Endothelial cell (in vitro differentiated cells): ENCODE measurements at regions not wholly inside any gene's neighbourhood (a gene's known extent, or its start where the extent isn't known, plus 50 kb on each side); places are given as distances from the start of the nearest gene placed in this dataset.

Experiments used
- DNase-seq: peaks from one replicate; pipeline ENCODE4 v3.0.0; 2021; ENCODE audit warnings: low spot score
- H3K27ac Mint-ChIP-seq: one replicate; pipeline ENCODE4 v1.8.0; 2021; ENCODE audit warnings: mixed read lengths, inconsistent platforms; ENCODE audit not compliant: unreplicated experiment
- H3K27me3 Mint-ChIP-seq: one replicate; pipeline ENCODE4 v1.8.0; 2021; ENCODE audit warnings: mild to moderate bottlenecking, moderate library complexity, mixed read lengths, inconsistent platforms; ENCODE audit not compliant: unreplicated experiment
- H3K36me3 Mint-ChIP-seq: one replicate; pipeline ENCODE4 v1.8.0; 2021; ENCODE audit warnings: mild to moderate bottlenecking, low read depth, mixed read lengths, inconsistent platforms; ENCODE audit not compliant: unreplicated experiment
- H3K4me1 Mint-ChIP-seq: one replicate; pipeline ENCODE4 v1.8.0; 2021; ENCODE audit warnings: mild to moderate bottlenecking, mixed read lengths, inconsistent platforms; ENCODE audit not compliant: unreplicated experiment
- H3K4me3 Mint-ChIP-seq: one replicate; pipeline ENCODE4 v1.8.0; 2021; ENCODE audit warnings: mild to moderate bottlenecking, mixed read lengths, inconsistent platforms; ENCODE audit not compliant: unreplicated experiment
- H3K9me3 Mint-ChIP-seq: one replicate; pipeline ENCODE4 v1.8.0; 2021; ENCODE audit warnings: mixed read lengths, inconsistent platforms; ENCODE audit not compliant: unreplicated experiment
- TF ChIP-seq, protein P1 (sequence below): fragments of 200-600 bp; sonication (generic); IDR thresholded peaks from one replicate; pipeline ENCODE4 v1.5.0; 2021; ENCODE audit warnings: antibody characterized with exemption; ENCODE audit not compliant: unreplicated experiment

DNA sequence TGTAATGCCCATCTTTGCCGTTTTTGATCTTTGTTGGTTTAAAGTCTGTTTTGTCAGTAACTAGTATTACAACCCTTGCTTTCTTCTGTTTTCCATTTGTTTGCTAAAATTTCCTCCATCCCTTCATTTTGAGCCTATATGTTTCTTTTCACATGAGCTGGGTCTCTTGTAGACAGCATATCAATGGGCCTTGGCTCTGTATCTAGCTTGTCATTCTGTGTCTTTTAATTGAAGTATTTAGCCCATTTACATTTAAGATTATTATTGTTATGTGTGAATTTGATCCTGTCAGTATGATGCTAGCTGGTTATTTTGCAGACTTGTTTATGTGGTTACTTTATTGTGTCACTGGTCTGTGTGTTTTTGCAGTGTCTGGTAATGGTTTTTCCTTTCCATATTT is 913.2 kb downstream of the TRHDE start:
- DNase-seq = no peak
- Mint-ChIP-seq H3K27me3 (peaks cover 3% of the 10 kb centered on the region), H3K4me1 (no peaks in the 10 kb centered on the region), H3K9me3 (no peaks in the 10 kb centered on the region), H3K27ac (no peak overlapping the region), H3K4me3 (no peak overlapping the region), H3K36me3 (no peaks in the 10 kb centered on the region)
- TF ChIP-seq, protein P1, sequence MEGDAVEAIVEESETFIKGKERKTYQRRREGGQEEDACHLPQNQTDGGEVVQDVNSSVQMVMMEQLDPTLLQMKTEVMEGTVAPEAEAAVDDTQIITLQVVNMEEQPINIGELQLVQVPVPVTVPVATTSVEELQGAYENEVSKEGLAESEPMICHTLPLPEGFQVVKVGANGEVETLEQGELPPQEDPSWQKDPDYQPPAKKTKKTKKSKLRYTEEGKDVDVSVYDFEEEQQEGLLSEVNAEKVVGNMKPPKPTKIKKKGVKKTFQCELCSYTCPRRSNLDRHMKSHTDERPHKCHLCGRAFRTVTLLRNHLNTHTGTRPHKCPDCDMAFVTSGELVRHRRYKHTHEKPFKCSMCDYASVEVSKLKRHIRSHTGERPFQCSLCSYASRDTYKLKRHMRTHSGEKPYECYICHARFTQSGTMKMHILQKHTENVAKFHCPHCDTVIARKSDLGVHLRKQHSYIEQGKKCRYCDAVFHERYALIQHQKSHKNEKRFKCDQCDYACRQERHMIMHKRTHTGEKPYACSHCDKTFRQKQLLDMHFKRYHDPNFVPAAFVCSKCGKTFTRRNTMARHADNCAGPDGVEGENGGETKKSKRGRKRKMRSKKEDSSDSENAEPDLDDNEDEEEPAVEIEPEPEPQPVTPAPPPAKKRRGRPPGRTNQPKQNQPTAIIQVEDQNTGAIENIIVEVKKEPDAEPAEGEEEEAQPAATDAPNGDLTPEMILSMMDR = no peak

DNA sequence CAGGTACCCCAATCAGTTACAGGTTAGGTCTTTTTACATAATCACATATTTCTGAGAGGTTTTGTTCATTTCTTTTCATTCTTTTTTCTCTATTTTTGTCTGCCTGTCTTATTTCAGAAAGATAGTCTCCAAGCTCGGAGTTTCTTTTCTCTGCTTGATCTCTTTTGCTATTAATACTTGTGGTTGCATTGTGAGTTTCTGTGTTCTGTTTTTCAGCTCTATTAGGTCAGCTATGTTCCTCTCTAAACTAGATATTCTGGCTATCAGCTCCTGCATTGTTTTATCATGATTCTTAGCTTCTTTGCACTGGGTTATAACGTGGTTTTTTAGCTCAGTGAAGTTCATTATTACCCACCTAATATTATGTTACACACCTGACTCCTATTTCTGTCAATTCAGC is 914.1 kb downstream of the TRHDE start:
- TF ChIP-seq, protein P1 = no peak
- H3K4me3 Mint-ChIP-seq = no peak overlapping the region
- H3K36me3 Mint-ChIP-seq = no peaks in the 10 kb centered on the region
- H3K4me1 Mint-ChIP-seq = no peaks in the 10 kb centered on the region
- no peak overlapping the region for H3K27ac Mint-ChIP-seq
- no peak for DNase-seq
- peaks cover 3% of the 10 kb centered on the region for H3K27me3 Mint-ChIP-seq
- H3K9me3 Mint-ChIP-seq = no peaks in the 10 kb centered on the region

DNA sequence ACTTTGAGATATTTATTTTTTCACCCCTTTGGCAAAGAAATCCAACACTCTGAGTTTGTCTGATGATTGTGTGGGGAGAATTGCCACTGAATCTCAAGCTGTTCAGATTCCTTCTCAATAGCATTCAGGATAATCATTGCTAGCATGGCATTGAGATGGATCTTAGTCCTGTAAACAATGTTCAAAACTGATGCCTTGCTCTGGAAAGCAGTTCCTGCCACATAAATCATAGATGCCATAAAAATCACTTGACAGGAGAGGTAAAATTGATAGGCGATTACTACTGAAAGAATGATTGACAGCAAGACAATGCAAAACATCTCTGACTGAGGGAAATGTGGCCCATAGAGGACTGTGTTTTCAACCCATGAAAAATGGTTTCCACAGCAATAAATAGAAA is 915.6 kb downstream of the TRHDE start:
- Mint-ChIP-seq H3K4me3 (no peak overlapping the region), H3K27me3 (no peaks in the 10 kb centered on the region), H3K9me3 (no peaks in the 10 kb centered on the region), H3K4me1 (no peaks in the 10 kb centered on the region), H3K27ac (no peak overlapping the region), H3K36me3 (no peaks in the 10 kb centered on the region)
- TF ChIP-seq, protein P1 = no peak
- DNase-seq = no peak

DNA sequence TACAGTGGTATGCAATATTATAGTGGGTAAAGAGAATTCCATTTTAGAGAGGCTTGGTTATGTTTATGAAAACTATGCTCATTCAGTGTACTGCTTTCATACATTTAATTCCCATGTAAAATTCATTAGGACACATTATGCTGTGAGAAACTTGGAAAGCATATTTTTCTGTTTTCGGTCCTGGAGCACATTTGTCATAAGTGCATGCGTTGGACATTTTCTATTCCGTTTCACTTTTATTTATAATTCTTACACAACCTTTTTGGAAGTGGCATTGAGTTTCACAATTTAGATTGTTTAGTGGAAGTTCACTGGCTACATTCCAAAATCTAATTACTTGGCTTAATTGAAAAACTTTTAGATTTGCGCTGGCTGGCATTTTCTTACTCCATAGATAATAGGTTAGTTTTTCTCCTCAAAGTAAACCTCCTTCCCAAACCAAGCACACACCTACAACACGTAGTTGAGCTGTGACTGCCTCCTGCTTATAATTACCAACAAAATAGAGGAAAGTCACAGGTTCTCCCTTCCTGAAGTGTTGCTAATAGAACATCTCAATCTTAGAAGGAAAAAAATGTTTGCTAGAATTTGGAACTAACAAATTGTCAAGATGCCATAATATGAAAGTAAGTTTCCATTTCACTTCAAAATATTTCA is 938.5 kb downstream of the TRHDE start:
- Mint-ChIP-seq H3K36me3 (no peaks in the 10 kb centered on the region), H3K4me3 (no peak overlapping the region), H3K27me3 (peaks cover 1% of the 10 kb centered on the region), H3K4me1 (no peaks in the 10 kb centered on the region), H3K27ac (no peak overlapping the region), H3K9me3 (no peaks in the 10 kb centered on the region)
- TF ChIP-seq, protein P1 = no peak
- no peak for DNase-seq

DNA sequence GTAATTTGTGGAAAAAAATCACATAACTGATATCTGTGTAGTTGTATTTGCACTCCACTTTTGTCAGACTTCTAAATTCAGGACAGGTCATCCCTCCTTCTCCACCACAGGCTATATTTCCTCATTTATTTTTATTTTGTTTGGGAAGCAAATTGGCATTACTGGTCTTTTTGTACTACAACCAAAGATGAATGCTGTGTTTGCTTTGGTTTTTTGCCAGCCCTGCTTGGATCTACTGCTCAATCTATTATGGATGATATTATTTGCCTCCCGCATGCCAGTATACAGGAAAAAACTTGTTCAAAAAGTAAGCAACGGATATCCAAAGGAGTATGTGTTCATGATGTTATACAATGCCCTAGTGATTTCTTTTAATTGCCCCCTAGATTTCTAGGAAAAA is 948.8 kb downstream of the TRHDE start:
- no peak for DNase-seq
- Mint-ChIP-seq H3K4me1 (no peaks in the 10 kb centered on the region), H3K4me3 (no peak overlapping the region), H3K9me3 (no peaks in the 10 kb centered on the region), H3K27me3 (no peaks in the 10 kb centered on the region), H3K27ac (no peak overlapping the region), H3K36me3 (no peaks in the 10 kb centered on the region)
- TF ChIP-seq, protein P1 = no peak
